Right atrium auricular region (tissue), 2 donors: ENCODE measurements at regions not wholly inside any gene's neighbourhood (a gene's known extent, or its start where the extent isn't known, plus 50 kb on each side); places are given as distances from the start of the nearest gene placed in this dataset.

ENCODE experiments used
- DNase-seq: peaks from one replicate; pipeline ENCODE4 v3.0.0-alpha.2; 2019; ENCODE audit warnings: low spot score
- H3K27ac ChIP-seq, 2 donors: fragments of 200-600 bp; sonication (generic); 1 replicate in 1 of 2; 2 replicates in 1 of 2; pipeline ENCODE4 v1.5.1; 2016 to 2019
- H3K27me3 ChIP-seq, 2 donors: fragments of 200-600 bp; sonication (generic); one replicate each; pipeline versions ENCODE4 v1.5.1 to v1.6.0; 2017 to 2019
- H3K36me3 ChIP-seq: fragments of 200-600 bp; sonication (generic); one replicate; pipeline ENCODE4 v1.5.1; 2016
- H3K4me1 ChIP-seq, 2 donors: fragments of 200-600 bp; sonication (generic); one replicate each; pipeline versions ENCODE4 v1.5.1 to v1.6.0; 2017 to 2019
- H3K4me3 ChIP-seq, 2 donors: fragments of 200-600 bp; sonication (generic); 1 replicate in 1 of 2; 2 replicates in 1 of 2; pipeline ENCODE4 v1.5.1; 2017 to 2019; ENCODE audit warnings: mild to moderate bottlenecking in 1 of 2, moderate library complexity in 1 of 2
- H3K9me3 ChIP-seq, 2 donors: fragments of 200-600 bp; sonication (generic); one replicate each; pipeline ENCODE4 v1.5.1; 2019
- CTCF ChIP-seq, 2 donors: fragments of 200-600 bp; sonication (generic); IDR thresholded peaks; one replicate each; pipeline ENCODE4 v1.5.1; 2019; ENCODE audit warnings: antibody characterized with exemption in 2 of 2

- TF ChIP-seq CTCF (IDR thresholded peaks at IDR 0.05): peak; percentile 25 to 46
- H3K9me3 ChIP-seq: no peaks in the 10 kb centered on the region
- H3K4me1 ChIP-seq: no peaks in the 10 kb centered on the region
- no peak for DNase-seq
- H3K27me3 ChIP-seq: no peaks in the 10 kb centered on the region
- H3K4me3 ChIP-seq: no peak overlapping the region
- no peaks in the 10 kb centered on the region for H3K36me3 ChIP-seq
- H3K27ac ChIP-seq: no peak overlapping the region
Observed at GRCh38 chr14:22276913-22277816, 311.9 kb downstream of the DAD1 start.

- Histone ChIP-seq H3K4me3 (no peak overlapping the region), H3K4me1 (no peaks in the 10 kb centered on the region), H3K27me3 (no peaks in the 10 kb centered on the region), H3K27ac (no peak overlapping the region), H3K9me3 (no peaks in the 10 kb centered on the region), H3K36me3 (no peaks in the 10 kb centered on the region)
- no peak for TF ChIP-seq CTCF (IDR thresholded peaks at IDR 0.05)
- DNase-seq: no peak
Observed at GRCh38 chr14:22271838-22272799, 316.9 kb downstream of the DAD1 start.

DNA sequence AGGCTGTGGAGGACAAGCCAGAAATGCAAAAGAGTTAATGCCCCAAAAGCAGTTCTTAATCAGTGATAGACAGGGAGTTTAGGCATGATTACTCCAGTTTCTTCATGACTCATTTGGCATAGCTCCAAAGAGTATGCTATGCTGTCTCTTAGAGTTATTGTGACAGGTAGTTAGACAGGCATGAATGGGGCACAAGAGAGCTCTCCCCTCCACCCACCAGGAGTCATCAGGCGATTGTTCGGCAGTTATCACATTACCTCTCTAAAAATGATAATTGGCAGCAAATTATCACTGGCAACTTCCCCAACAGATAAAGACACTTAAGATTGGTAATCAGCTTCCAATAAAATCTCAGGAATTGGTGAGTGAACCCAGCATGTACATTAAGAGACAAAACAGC lies 320.1 kb downstream of the DAD1 start:
- no peak for TF ChIP-seq CTCF (IDR thresholded peaks at IDR 0.05)
- Histone ChIP-seq H3K4me3 (no peak overlapping the region), H3K27me3 (no peaks in the 10 kb centered on the region), H3K4me1 (no peaks in the 10 kb centered on the region), H3K36me3 (no peaks in the 10 kb centered on the region), H3K9me3 (no peaks in the 10 kb centered on the region), H3K27ac (no peak overlapping the region)
- DNase-seq: no peak

GRCh38 chr14:22266683-22267082 lies 322.3 kb downstream of the DAD1 start:
- no peaks in the 10 kb centered on the region for H3K27me3 ChIP-seq
- H3K27ac ChIP-seq: no peak overlapping the region
- no peaks in the 10 kb centered on the region for H3K9me3 ChIP-seq
- H3K36me3 ChIP-seq: no peaks in the 10 kb centered on the region
- H3K4me3 ChIP-seq: no peak overlapping the region
- no peak for TF ChIP-seq CTCF (IDR thresholded peaks at IDR 0.05)
- H3K4me1 ChIP-seq: no peaks in the 10 kb centered on the region
- no peak for DNase-seq

GRCh38 chr14:22266142-22266442 lies 322.9 kb downstream of the DAD1 start:
- H3K9me3 ChIP-seq: no peaks in the 10 kb centered on the region
- no peak overlapping the region for H3K4me3 ChIP-seq
- H3K4me1 ChIP-seq: no peaks in the 10 kb centered on the region
- TF ChIP-seq CTCF (IDR thresholded peaks at IDR 0.05): no peak
- H3K36me3 ChIP-seq: no peaks in the 10 kb centered on the region
- no peak overlapping the region for H3K27ac ChIP-seq
- H3K27me3 ChIP-seq: no peaks in the 10 kb centered on the region
- no peak for DNase-seq
